Stimulated activated CD4-positive, alpha-beta T cell treated with anti-CD3 and anti-CD28 coated beads, Interleukin-15, amount 100 ng/mL, for 1 hour (primary cell): ENCODE measurements at regions not wholly inside any gene's neighbourhood (a gene's known extent, or its start where the extent isn't known, plus 50 kb on each side); places are given as distances from the start of the nearest gene placed in this dataset.
"Not testable (repeated sequence)": the region's sequence is repeated elsewhere in the genome, so short reads cannot be mapped to it uniquely, and the experiment has no call there.

Source experiments
- DNase-seq, 2 donors: peaks; one replicate each; pipeline ENCODE4 v3.0.0-alpha.2; 2020; ENCODE audit warnings: low read depth in 1 of 2, low spot score in 1 of 2

- DNase-seq = no peak
These were observed 126.7 kb upstream of the SHB start for GRCh38 chr9:38195737-38196161.

- DNase-seq = no peak
These were observed 125.8 kb upstream of the SHB start for GRCh38 chr9:38194870-38195269.

- no peak for DNase-seq
These were observed 123.8 kb upstream of the SHB start for GRCh38 chr9:38192731-38193265.

- DNase-seq = no peak
These were observed 117.5 kb upstream of the SHB start for GRCh38 chr9:38186404-38187115.

GRCh38 chr9:38185647-38186403 lies 116.8 kb upstream of the SHB start:
- DNase-seq = no peak

- no peak for DNase-seq
These were observed 115.1 kb upstream of the SHB start for GRCh38 chr9:38183994-38184568.

GRCh38 chr9:38182321-38182720 lies 113.3 kb upstream of the SHB start:
- DNase-seq = no peak

GRCh38 chr9:38181866-38182265 lies 112.8 kb upstream of the SHB start:
- DNase-seq = no peak

GRCh38 chr9:38181232-38181631 lies 112.2 kb upstream of the SHB start:
- no peak for DNase-seq

- DNase-seq = no peak
These were observed 111.6 kb upstream of the SHB start for GRCh38 chr9:38180656-38181055.

GRCh38 chr9:38179965-38180364 lies 110.9 kb upstream of the SHB start:
- DNase-seq = no peak

GRCh38 chr9:38178237-38178636 lies 109.2 kb upstream of the SHB start:
- DNase-seq = no peak

- DNase-seq = no peak
These were observed 108.7 kb upstream of the SHB start for GRCh38 chr9:38177680-38178079.

- no peak for DNase-seq
These were observed 107.2 kb upstream of the SHB start for GRCh38 chr9:38176251-38176650.

- no peak for DNase-seq
These were observed 106.4 kb upstream of the SHB start for GRCh38 chr9:38175423-38175822.

- no peak for DNase-seq
These were observed 103.6 kb upstream of the SHB start for GRCh38 chr9:38172586-38172985.

- DNase-seq = no peak
These were observed 102.9 kb upstream of the SHB start for GRCh38 chr9:38171926-38172325.

- DNase-seq = no peak
These were observed 102.5 kb upstream of the SHB start for GRCh38 chr9:38171538-38171884.

- not testable (repeated sequence) for DNase-seq
These were observed 101.9 kb upstream of the SHB start for GRCh38 chr9:38170763-38171537.

GRCh38 chr9:38170155-38170554 lies 101.1 kb upstream of the SHB start:
- DNase-seq = not testable (repeated sequence)

- no peak for DNase-seq
These were observed 97.5 kb upstream of the SHB start for GRCh38 chr9:38166501-38166900.
